OCI-LY7 (cell line): ENCODE measurements at regions not wholly inside any gene's neighbourhood (a gene's known extent, or its start where the extent isn't known, plus 50 kb on each side); places are given as distances from the start of the nearest gene placed in this dataset.
"Not testable (repeated sequence)": the region's sequence is repeated elsewhere in the genome, so short reads cannot be mapped to it uniquely, and the experiment has no call there.

Experiments used
- BruUV-seq: library from RNA; stranded (reverse); fragments of 400-500 nt; replicated peaks from 2 replicates; lab custom pipeline; 2021; lab: Mats Ljungman, UMichigan
- CTCF ChIA-PET: fragments of 300-600 bp; sonication (Branson Sonifier 250); formaldehyde crosslinking; loops from one replicate; lab custom pipeline; 2022; ENCODE audit warnings: antibody characterized with exemption; ENCODE audit not compliant: unreplicated experiment; lab: Charles Lee
- POLR2A ChIA-PET: fragments of 300-600 bp; sonication (Branson Sonifier 250); formaldehyde crosslinking; loops from one replicate; lab custom pipeline; 2022; ENCODE audit warnings: antibody characterized with exemption; lab: Charles Lee
- DNase-seq: peaks from one replicate; pipeline ENCODE4 v3.0.0-alpha.2; 2015; ENCODE audit warnings: low spot score
- H2AFZ ChIP-seq: fragments of 200-600 bp; sonication (generic), shearing (Covaris generic); 2 replicates; pipeline ENCODE4 v1.6.1; 2014; ENCODE audit warnings: mild to moderate bottlenecking, antibody characterized with exemption, low read length, moderate library complexity
- H3K27ac ChIP-seq: fragments of 200-600 bp; sonication (generic); 2 replicates; pipeline ENCODE4 v1.5.1; 2014; ENCODE audit warnings: mixed run types, low read depth, mild to moderate bottlenecking, moderate library complexity, low read length, inconsistent platforms; ENCODE audit not compliant: poor library complexity, severe bottlenecking
- H3K36me3 ChIP-seq: fragments of 200-600 bp; sonication (generic); 2 replicates; pipeline ENCODE4 v1.6.1; 2014; ENCODE audit warnings: mild to moderate bottlenecking, antibody characterized with exemption, low read length, moderate library complexity, mixed read lengths; ENCODE audit not compliant: insufficient read depth
- H3K4me1 ChIP-seq: fragments of 200-600 bp; sonication (generic); 2 replicates; pipeline ENCODE4 v1.5.1; 2014; ENCODE audit warnings: mild to moderate bottlenecking, low read length; ENCODE audit not compliant: insufficient read depth, poor library complexity, severe bottlenecking
- H3K4me2 ChIP-seq: fragments of 200-600 bp; sonication (generic); 2 replicates; pipeline ENCODE4 v1.6.1; 2014; ENCODE audit warnings: mild to moderate bottlenecking, low read length
- H3K4me3 ChIP-seq: fragments of 200-600 bp; sonication (generic); 2 replicates; pipeline ENCODE4 v1.5.1; 2014; ENCODE audit warnings: mild to moderate bottlenecking, low read depth, low read length; ENCODE audit not compliant: poor library complexity, severe bottlenecking
- H3K79me2 ChIP-seq: fragments of 200-600 bp; sonication (generic); 2 replicates; pipeline ENCODE4 v1.6.1; 2016; ENCODE audit warnings: low read depth, mild to moderate bottlenecking, low read length, moderate library complexity, mixed read lengths; ENCODE audit not compliant: insufficient read depth
- H3K9me2 ChIP-seq: fragments of 200-600 bp; sonication (generic); 2 replicates; pipeline ENCODE4 v1.6.1; 2016; ENCODE audit warnings: mild to moderate bottlenecking, low read length, mixed read lengths; ENCODE audit not compliant: insufficient read depth
- H3K9me3 ChIP-seq: fragments of 200-600 bp; sonication (generic); 2 replicates; pipeline ENCODE4 v1.6.1; 2014; ENCODE audit warnings: mild to moderate bottlenecking, mixed run types, low read length, mixed read lengths
- H4K20me1 ChIP-seq: fragments of 200-600 bp; sonication (generic); 2 replicates; pipeline ENCODE4 v1.6.1; 2014; ENCODE audit warnings: mild to moderate bottlenecking, antibody characterized with exemption, low read length, moderate library complexity, mixed read lengths; ENCODE audit not compliant: insufficient read depth
- EZH2phosphoT487 ChIP-seq: fragments of 200-600 bp; sonication (generic); IDR thresholded peaks from 2 replicates; pipeline ENCODE4 v1.6.1; 2018; ENCODE audit warnings: low read depth, borderline replicate concordance, mild to moderate bottlenecking, mixed run types, antibody characterized with exemption, low read length, moderate library complexity, mixed read lengths
- intact Hi-C: fragments of 100-400 bp; cut with micrococcal nuclease; formaldehyde crosslinking; loops from one replicate; pipeline ENCODE4 v1.10.0; 2022; ENCODE audit not compliant: unreplicated experiment
- TF ChIP-seq, protein P1 (sequence below): fragments of 200-600 bp; sonication (generic); conservative IDR thresholded peaks from 2 replicates; pipeline ENCODE4 v1.5.1; 2014; ENCODE audit warnings: mild to moderate bottlenecking, antibody characterized with exemption, low read length, moderate library complexity, mixed read lengths

DNA sequence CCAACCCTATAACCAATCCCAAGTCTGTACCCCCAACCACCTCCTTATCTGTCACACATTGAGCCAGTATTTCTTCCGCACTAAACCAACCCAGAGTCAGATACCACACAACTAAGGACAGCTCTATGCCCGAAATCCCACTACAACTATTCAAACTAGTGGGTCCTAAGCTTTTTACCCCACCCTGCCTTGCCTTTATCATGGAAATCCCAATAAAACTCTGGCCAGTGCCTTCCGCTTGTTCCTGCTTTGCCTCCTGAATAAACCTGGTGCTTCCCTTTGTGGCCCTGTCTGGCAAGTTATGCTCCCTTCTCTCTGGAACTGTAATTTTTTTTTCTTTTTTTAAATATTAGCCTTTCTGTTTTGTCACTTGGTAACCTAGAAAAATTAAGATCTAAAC, 493.3 kb upstream of the SYT1 start:
- POLR2A ChIA-PET, result no interaction called here
- TF ChIP-seq, protein P1, sequence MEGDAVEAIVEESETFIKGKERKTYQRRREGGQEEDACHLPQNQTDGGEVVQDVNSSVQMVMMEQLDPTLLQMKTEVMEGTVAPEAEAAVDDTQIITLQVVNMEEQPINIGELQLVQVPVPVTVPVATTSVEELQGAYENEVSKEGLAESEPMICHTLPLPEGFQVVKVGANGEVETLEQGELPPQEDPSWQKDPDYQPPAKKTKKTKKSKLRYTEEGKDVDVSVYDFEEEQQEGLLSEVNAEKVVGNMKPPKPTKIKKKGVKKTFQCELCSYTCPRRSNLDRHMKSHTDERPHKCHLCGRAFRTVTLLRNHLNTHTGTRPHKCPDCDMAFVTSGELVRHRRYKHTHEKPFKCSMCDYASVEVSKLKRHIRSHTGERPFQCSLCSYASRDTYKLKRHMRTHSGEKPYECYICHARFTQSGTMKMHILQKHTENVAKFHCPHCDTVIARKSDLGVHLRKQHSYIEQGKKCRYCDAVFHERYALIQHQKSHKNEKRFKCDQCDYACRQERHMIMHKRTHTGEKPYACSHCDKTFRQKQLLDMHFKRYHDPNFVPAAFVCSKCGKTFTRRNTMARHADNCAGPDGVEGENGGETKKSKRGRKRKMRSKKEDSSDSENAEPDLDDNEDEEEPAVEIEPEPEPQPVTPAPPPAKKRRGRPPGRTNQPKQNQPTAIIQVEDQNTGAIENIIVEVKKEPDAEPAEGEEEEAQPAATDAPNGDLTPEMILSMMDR, result no peak
- no peak for TF ChIP-seq EZH2phosphoT487
- no peaks in the 10 kb centered on the region for H3K9me2 ChIP-seq
- H3K36me3 ChIP-seq, result no peaks in the 10 kb centered on the region
- H3K4me1 ChIP-seq, result no peaks in the 10 kb centered on the region
- no peaks in the 10 kb centered on the region for H4K20me1 ChIP-seq
- H2AFZ ChIP-seq, result no peak overlapping the region
- no peak overlapping the region for H3K4me3 ChIP-seq
- no peaks in the 10 kb centered on the region for H3K79me2 ChIP-seq
- intact Hi-C loops, result no loop called here
- no TSS peak for BruUV-seq
- CTCF ChIA-PET, result no interaction called here
- H3K4me2 ChIP-seq, result no peak overlapping the region
- DNase-seq, result no peak
- H3K9me3 ChIP-seq, result no peaks in the 10 kb centered on the region
- H3K27ac ChIP-seq, result no peak overlapping the region

DNA sequence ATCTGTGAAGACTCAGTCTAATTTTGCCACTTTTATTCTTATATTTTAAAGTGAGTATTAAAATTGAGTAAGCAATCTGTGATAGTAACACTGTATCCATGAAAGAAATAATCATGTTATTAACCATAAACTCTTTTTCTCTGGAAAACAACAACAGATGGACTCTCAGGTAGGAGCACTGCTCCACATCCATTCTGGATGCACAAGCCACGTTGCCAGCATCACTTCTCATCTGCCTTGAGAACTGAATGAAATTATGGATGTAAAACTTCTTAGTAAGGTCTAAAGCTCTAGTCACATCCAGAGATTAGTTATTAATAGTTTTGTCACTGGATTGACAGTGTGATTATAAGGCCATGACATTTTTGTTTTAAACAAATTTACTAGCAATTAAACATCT, 489.1 kb upstream of the SYT1 start:
- ChIA-PET CTCF (no interaction called here), POLR2A (interaction anchor here (0.7 kb wide), 1 partner anchor 99 kb away, joined by 3 read pairs; no protein-coding TSS in a partner anchor)
- Histone ChIP-seq H3K36me3 (no peaks in the 10 kb centered on the region), H3K4me3 (no peak overlapping the region), H4K20me1 (no peaks in the 10 kb centered on the region), H3K4me2 (no peak overlapping the region), H3K27ac (no peak overlapping the region), H3K79me2 (no peaks in the 10 kb centered on the region), H3K9me2 (no peaks in the 10 kb centered on the region), H3K4me1 (no peaks in the 10 kb centered on the region), H2AFZ (no peak overlapping the region), H3K9me3 (no peaks in the 10 kb centered on the region)
- DNase-seq, result no peak
- intact Hi-C loops, result no loop called here
- no TSS peak for BruUV-seq
- TF ChIP-seq, protein P1, result no peak
- no peak for TF ChIP-seq EZH2phosphoT487

DNA sequence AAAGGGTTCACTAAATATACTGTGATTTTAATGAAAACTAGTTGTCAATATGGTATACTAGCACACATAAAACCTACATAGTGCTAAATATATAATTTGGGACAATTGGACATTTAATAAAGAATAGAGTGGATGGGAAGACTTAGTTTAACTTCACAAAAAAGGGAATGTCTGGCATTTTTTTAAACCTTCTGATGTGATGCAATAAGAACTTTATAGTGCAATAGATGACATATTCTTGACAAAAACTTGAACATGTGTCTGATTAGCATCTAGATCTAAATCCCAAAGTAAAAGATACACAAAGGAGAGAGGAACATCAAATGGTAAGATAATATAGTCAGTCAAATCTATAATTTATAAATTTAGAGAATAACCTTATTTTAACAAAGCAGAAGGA, 488.3 kb upstream of the SYT1 start:
- Histone ChIP-seq H4K20me1 (no peaks in the 10 kb centered on the region), H3K27ac (no peak overlapping the region), H3K4me3 (no peak overlapping the region), H3K36me3 (no peaks in the 10 kb centered on the region), H2AFZ (no peak overlapping the region), H3K4me1 (no peaks in the 10 kb centered on the region), H3K9me2 (no peaks in the 10 kb centered on the region), H3K79me2 (no peaks in the 10 kb centered on the region), H3K4me2 (no peak overlapping the region), H3K9me3 (no peaks in the 10 kb centered on the region)
- DNase-seq, result no peak
- no TSS peak for BruUV-seq
- intact Hi-C loops, result no loop called here
- POLR2A ChIA-PET, result no interaction called here
- CTCF ChIA-PET, result no interaction called here
- no peak for TF ChIP-seq EZH2phosphoT487
- TF ChIP-seq, protein P1, result no peak

DNA sequence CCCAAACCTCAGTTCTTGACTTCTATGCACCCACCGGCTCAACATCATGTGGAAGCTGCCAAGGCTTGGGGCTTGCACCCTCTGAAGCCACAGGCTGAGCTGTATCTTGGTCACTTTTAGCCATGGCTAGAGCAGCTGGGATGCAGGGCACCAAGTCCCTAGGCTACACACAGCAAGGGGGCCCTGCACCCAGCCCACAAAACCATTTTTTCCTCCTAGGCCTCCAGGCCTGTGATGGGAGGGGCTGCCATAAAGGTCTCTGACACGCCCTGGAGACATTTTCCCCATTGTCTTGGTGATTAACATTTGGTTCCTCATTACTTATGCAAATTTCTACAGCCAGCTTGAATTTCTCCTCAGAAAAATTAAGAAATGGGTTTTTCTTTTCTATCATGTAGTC, 485.5 kb upstream of the SYT1 start:
- POLR2A ChIA-PET, H3K9me2 ChIP-seq, H3K4me1 ChIP-seq, DNase-seq, H2AFZ ChIP-seq, H3K9me3 ChIP-seq, CTCF ChIA-PET, H3K4me2 ChIP-seq, H4K20me1 ChIP-seq, H3K36me3 ChIP-seq, H3K4me3 ChIP-seq, H3K79me2 ChIP-seq, H3K27ac ChIP-seq, intact Hi-C loops, BruUV-seq: not testable (repeated sequence)
